ENCODE measurements at regions not wholly inside any gene's neighbourhood (a gene's known extent, or its start where the extent isn't known, plus 50 kb on each side); places are given as distances from the start of the nearest gene placed in this dataset.

- TF ChIP-seq SIRT6 (IDR thresholded peaks at IDR 0.05; ENCODE audit: low read length) (no peak), TBP (IDR thresholded peaks at IDR 0.05; ENCODE audit: low read depth, low read length) (no peak), ASH2L (IDR thresholded peaks at IDR 0.05; ENCODE audit: low read length) (no peak), KDM4A (IDR thresholded peaks at IDR 0.05; ENCODE audit: low read depth, low read length, severe bottlenecking) (no peak)
These were observed 480.9 kb downstream of the TSN start (continued) for GRCh38 chr2:122236152-122236874.
